ENCODE measurements at regions not wholly inside any gene's neighbourhood (a gene's known extent, or its start where the extent isn't known, plus 50 kb on each side); places are given as distances from the start of the nearest gene placed in this dataset.
A peak's percentile ranks its signal among the peaks of the same experiment; 100 is the strongest.

GRCh38 chr1:58367217-58367616 is 179.3 kb downstream of the OMA1 start:
- no peaks in the 10 kb centered on the region for H3K9me3 ChIP-seq
- no peaks in the 10 kb centered on the region for H3K27me3 ChIP-seq
- intact Hi-C loops (cut with DNase I; ENCODE audit: low total_unique reads) (no loop called here), in situ Hi-C loops (cut with MboI; ENCODE audit: low sequenced_read_pairs in 4 of 4) (no loop called here)
- no peak for TF ChIP-seq CTCF (IDR thresholded peaks at IDR 0.05 in 4 of 5, conservative IDR thresholded peaks at IDR 0.05 in 1 of 5)
- H3K27ac ChIP-seq: no peak overlapping the region
- DNase-seq (no peak), ATAC-seq (peak in 1 of 2 donors; percentile 76)
- H3K36me3 ChIP-seq: no peaks in the 10 kb centered on the region
- no peak overlapping the region for H3K4me3 ChIP-seq
- peaks cover 0 to 10% of the 10 kb centered on the region in 2 donors for H3K4me1 ChIP-seq

GRCh38 chr1:58365328-58365727 is 181.2 kb downstream of the OMA1 start:
- H3K36me3 ChIP-seq: no peaks in the 10 kb centered on the region
- H3K27me3 ChIP-seq: no peaks in the 10 kb centered on the region
- H3K9me3 ChIP-seq: no peaks in the 10 kb centered on the region
- no peak overlapping the region for H3K4me3 ChIP-seq
- ATAC-seq (no peak), DNase-seq (no peak)
- TF ChIP-seq POLR2A (IDR thresholded peaks at IDR 0.05) (no peak), CTCF (IDR thresholded peaks at IDR 0.05 in 4 of 5, conservative IDR thresholded peaks at IDR 0.05 in 1 of 5) (no peak)
- H3K27ac ChIP-seq: no peak overlapping the region
- H3K4me1 ChIP-seq: peaks cover 0 to 10% of the 10 kb centered on the region in 2 donors
- in situ Hi-C loops (cut with MboI; ENCODE audit: low sequenced_read_pairs in 4 of 4) (no loop called here), intact Hi-C loops (cut with DNase I; ENCODE audit: low total_unique reads) (no loop called here)

- H3K27me3 ChIP-seq: no peaks in the 10 kb centered on the region
- in situ Hi-C loops (cut with MboI; ENCODE audit: low sequenced_read_pairs in 4 of 4): no loop called here
- H3K9me3 ChIP-seq: no peaks in the 10 kb centered on the region
- no peak for TF ChIP-seq POLR2A (IDR thresholded peaks at IDR 0.05)
- no peak for TF ChIP-seq CTCF (IDR thresholded peaks at IDR 0.05 in 4 of 5, conservative IDR thresholded peaks at IDR 0.05 in 1 of 5)
- DNase-seq: no peak
- H3K27ac ChIP-seq: no peak overlapping the region
- H3K36me3 ChIP-seq: no peaks in the 10 kb centered on the region
- H3K4me3 ChIP-seq: no peak overlapping the region
- ATAC-seq: no peak
- intact Hi-C loops (cut with DNase I; ENCODE audit: low total_unique reads): no loop called here
- peaks cover 0 to 12% of the 10 kb centered on the region in 2 donors for H3K4me1 ChIP-seq
Measured at GRCh38 chr1:58363585-58363984, 182.9 kb downstream of the OMA1 start.

- Histone ChIP-seq H3K4me3 (no peak overlapping the region), H3K27ac (no peak overlapping the region), H3K4me1 (peaks cover 0 to 21% of the 10 kb centered on the region in 2 donors), H3K36me3 (no peaks in the 10 kb centered on the region), H3K27me3 (no peaks in the 10 kb centered on the region), H3K9me3 (no peaks in the 10 kb centered on the region)
- in situ Hi-C loops (cut with MboI; ENCODE audit: low sequenced_read_pairs in 4 of 4) (no loop called here), intact Hi-C loops (cut with DNase I; ENCODE audit: low total_unique reads) (no loop called here)
- TF ChIP-seq POLR2A (IDR thresholded peaks at IDR 0.05) (no peak), CTCF (IDR thresholded peaks at IDR 0.05 in 4 of 5, conservative IDR thresholded peaks at IDR 0.05 in 1 of 5) (no peak)
- no peak for ATAC-seq
- DNase-seq: no peak
Measured at GRCh38 chr1:58361134-58361533, 185.4 kb downstream of the OMA1 start.

- Histone ChIP-seq H3K36me3 (no peaks in the 10 kb centered on the region), H3K4me3 (no peak overlapping the region), H3K27me3 (no peaks in the 10 kb centered on the region), H3K4me1 (peaks cover 0 to 16% of the 10 kb centered on the region in 2 donors), H3K27ac (no peak overlapping the region), H3K9me3 (no peaks in the 10 kb centered on the region)
- TF ChIP-seq POLR2A (IDR thresholded peaks at IDR 0.05) (no peak), CTCF (IDR thresholded peaks at IDR 0.05 in 4 of 5, conservative IDR thresholded peaks at IDR 0.05 in 1 of 5) (no peak)
- DNase-seq: no peak
- ATAC-seq: no peak
- in situ Hi-C loops (cut with MboI; ENCODE audit: low sequenced_read_pairs in 4 of 4) (no loop called here), intact Hi-C loops (cut with DNase I; ENCODE audit: low total_unique reads) (no loop called here)
Measured at GRCh38 chr1:58358346-58358745, 188.2 kb downstream of the OMA1 start.
